H9 (cell line): ENCODE measurements at regions not wholly inside any gene's neighbourhood (a gene's known extent, or its start where the extent isn't known, plus 50 kb on each side); places are given as distances from the start of the nearest gene placed in this dataset.
A peak's percentile ranks its signal among the peaks of the same experiment; 100 is the strongest.

Experiments
- DNase-seq: peaks from one replicate; pipeline ENCODE4 v3.0.0-alpha.2; 2017
- H2AFZ ChIP-seq: one replicate; pipeline ENCODE4 v1.6.1; 2013; ENCODE audit warnings: mild to moderate bottlenecking, low read length, control low read depth, moderate library complexity
- H2AK5ac ChIP-seq: 2 replicates; pipeline ENCODE4 v1.6.1; 2013; ENCODE audit warnings: low read length, control low read depth, mixed read lengths; ENCODE audit not compliant: insufficient read length
- H2BK120ac ChIP-seq: one replicate; pipeline ENCODE4 v1.6.1; 2013; ENCODE audit warnings: low read depth, mild to moderate bottlenecking, low read length, control low read depth, inconsistent platforms; ENCODE audit not compliant: poor library complexity, severe bottlenecking
- H2BK12ac ChIP-seq: 2 replicates; pipeline ENCODE4 v1.6.1; 2013; ENCODE audit warnings: low read length, control low read depth, mixed read lengths, low read depth; ENCODE audit not compliant: insufficient read length
- H2BK15ac ChIP-seq: 2 replicates; pipeline ENCODE4 v1.6.1; 2013; ENCODE audit warnings: low read depth, low read length, control low read depth
- H2BK20ac ChIP-seq: one replicate; pipeline ENCODE4 v1.6.1; 2013; ENCODE audit warnings: low read depth, mild to moderate bottlenecking, low read length, control low read depth, inconsistent platforms; ENCODE audit not compliant: poor library complexity, severe bottlenecking
- H2BK5ac ChIP-seq: 2 replicates; pipeline ENCODE4 v1.6.1; 2013; ENCODE audit warnings: low read length, control low read depth, mixed read lengths; ENCODE audit not compliant: insufficient read length
- H3K14ac ChIP-seq: 2 replicates; pipeline ENCODE4 v1.6.1; 2013; ENCODE audit warnings: low read length, control low read depth; ENCODE audit not compliant: insufficient read depth
- H3K18ac ChIP-seq: 2 replicates; pipeline ENCODE4 v1.6.1; 2013; ENCODE audit warnings: low read depth, mild to moderate bottlenecking, mixed read lengths, low read length, control low read depth; ENCODE audit not compliant: insufficient read length
- H3K23ac ChIP-seq: 2 replicates; pipeline ENCODE4 v1.6.1; 2013; ENCODE audit warnings: low read length, control low read depth, mixed read lengths, low read depth; ENCODE audit not compliant: insufficient read length
- H3K23me2 ChIP-seq: 2 replicates; pipeline ENCODE4 v1.6.1; 2013; ENCODE audit warnings: low read depth, mild to moderate bottlenecking, mixed read lengths, low read length, control low read depth; ENCODE audit not compliant: insufficient read length, poor library complexity, severe bottlenecking
- H3K27ac ChIP-seq: 2 replicates; pipeline ENCODE4 v1.5.1; 2013; ENCODE audit warnings: low read length, control low read depth, mixed read lengths, low read depth; ENCODE audit not compliant: insufficient read length
- H3K27me3 ChIP-seq: 2 replicates; pipeline ENCODE4 v1.6.1; 2013; ENCODE audit warnings: low read length, control low read depth, inconsistent platforms; ENCODE audit not compliant: insufficient read depth
- H3K4ac ChIP-seq: 2 replicates; pipeline ENCODE4 v1.6.1; 2013; ENCODE audit warnings: low read depth, mild to moderate bottlenecking, control low read depth, inconsistent platforms, low read length, moderate library complexity
- H3K4me1 ChIP-seq: 2 replicates; pipeline ENCODE4 v1.6.1; 2013; ENCODE audit warnings: low read length, control low read depth, inconsistent platforms; ENCODE audit not compliant: insufficient read depth
- H3K4me2 ChIP-seq: 2 replicates; pipeline ENCODE4 v1.6.1; 2013; ENCODE audit warnings: low read length, control low read depth, mixed read lengths; ENCODE audit not compliant: insufficient read length, insufficient read depth
- H3K56ac ChIP-seq: 2 replicates; pipeline ENCODE4 v1.6.1; 2013; ENCODE audit warnings: low read depth, mild to moderate bottlenecking, mixed read lengths, low read length, control low read depth; ENCODE audit not compliant: insufficient read length
- H3K79me1 ChIP-seq: 2 replicates; pipeline ENCODE4 v1.6.1; 2013; ENCODE audit warnings: low read depth, mild to moderate bottlenecking, moderate library complexity, low read length, control low read depth, inconsistent platforms; ENCODE audit not compliant: insufficient read depth, poor library complexity, severe bottlenecking
- H3K79me2 ChIP-seq: 2 replicates; pipeline ENCODE4 v1.6.1; 2013; ENCODE audit warnings: low read length, control low read depth, inconsistent platforms; ENCODE audit not compliant: insufficient read depth
- H3K9ac ChIP-seq: 2 replicates; pipeline ENCODE4 v1.6.1; 2013; ENCODE audit warnings: low read length, control low read depth, mixed read lengths; ENCODE audit not compliant: insufficient read length; ENCODE audit errors: extremely low read depth
- H3K9me3 ChIP-seq: one replicate; pipeline ENCODE4 v1.6.1; 2013; ENCODE audit warnings: low read depth, low read length, inconsistent platforms; ENCODE audit not compliant: control insufficient read depth
- H3T11ph ChIP-seq: one replicate; pipeline ENCODE4 v1.6.1; 2013; ENCODE audit warnings: mild to moderate bottlenecking, low read length, control low read depth, inconsistent platforms
- H4K20me1 ChIP-seq: one replicate; pipeline ENCODE4 v1.6.1; 2013; ENCODE audit not compliant: control insufficient read depth, insufficient read length, insufficient read depth
- H4K5ac ChIP-seq: 2 replicates; pipeline ENCODE4 v1.6.1; 2013; ENCODE audit warnings: low read depth, mild to moderate bottlenecking, mixed read lengths, low read length, control low read depth; ENCODE audit not compliant: insufficient read length
- H4K8ac ChIP-seq: replicated peaks from 2 replicates; pipeline ENCODE4 v1.6.1; 2013; ENCODE audit warnings: low read length, control low read depth, mixed read lengths, low read depth; ENCODE audit not compliant: insufficient read length
- H4K91ac ChIP-seq: 2 replicates; pipeline ENCODE4 v1.6.1; 2013; ENCODE audit warnings: low read depth, mild to moderate bottlenecking, moderate library complexity, mixed read lengths, low read length, control low read depth; ENCODE audit not compliant: insufficient read length
- H3K27ac Mint-ChIP-seq, 3 experiments: 2 replicates in 2 of 3; 3 replicates in 1 of 3; pipeline ENCODE4 v1.8.0; 2020 to 2021; ENCODE audit warnings: mixed read lengths in 3 of 3, mild to moderate bottlenecking in 1 of 3, moderate library complexity in 1 of 3
- H3K27me3 Mint-ChIP-seq: 2 replicates; pipeline ENCODE4 v1.8.0; 2021; ENCODE audit warnings: low read depth, mild to moderate bottlenecking, moderate library complexity, mixed read lengths
- H3K36me3 Mint-ChIP-seq, 3 experiments: 2 replicates in 2 of 3; 3 replicates in 1 of 3; pipeline ENCODE4 v1.8.0; 2020 to 2021; ENCODE audit warnings: low read depth in 3 of 3, mixed read lengths in 3 of 3; ENCODE audit not compliant: insufficient read depth in 1 of 3
- H3K4me1 Mint-ChIP-seq, 2 experiments: 2 replicates each; pipeline ENCODE4 v1.8.0; 2020; ENCODE audit warnings: mixed read lengths in 2 of 2
- H3K4me3 Mint-ChIP-seq, 2 experiments: 2 replicates in 1 of 2; 3 replicates in 1 of 2; pipeline ENCODE4 v1.8.0; 2020 to 2021; ENCODE audit warnings: mild to moderate bottlenecking in 2 of 2, mixed read lengths in 2 of 2, moderate library complexity in 1 of 2
- H3K9me3 Mint-ChIP-seq, 2 experiments: 2 replicates in 1 of 2; 3 replicates in 1 of 2; pipeline ENCODE4 v1.8.0; 2020; ENCODE audit warnings: mild to moderate bottlenecking in 2 of 2, mixed read lengths in 2 of 2, moderate library complexity in 1 of 2
- CTCF ChIP-seq: fragments of 200-600 bp; sonication (generic); conservative IDR thresholded peaks from 3 replicates; pipeline ENCODE4 v1.8.0; 2021; ENCODE audit warnings: antibody characterized with exemption, mild to moderate bottlenecking
- WGBS: extraction: QIAGEN DNeasy Blood & Tissue Kit; methylation state at CpG from one replicate; pipeline ENCODE4 v1.1.7; 2013; ENCODE audit warnings: missing lambda C conversion rate, low lambda C conversion rate, mixed read lengths; ENCODE audit not compliant: insufficient read length; ENCODE audit errors: extremely low coverage; 5-methylcytosine and 5-hydroxymethylcytosine counted together

DNA sequence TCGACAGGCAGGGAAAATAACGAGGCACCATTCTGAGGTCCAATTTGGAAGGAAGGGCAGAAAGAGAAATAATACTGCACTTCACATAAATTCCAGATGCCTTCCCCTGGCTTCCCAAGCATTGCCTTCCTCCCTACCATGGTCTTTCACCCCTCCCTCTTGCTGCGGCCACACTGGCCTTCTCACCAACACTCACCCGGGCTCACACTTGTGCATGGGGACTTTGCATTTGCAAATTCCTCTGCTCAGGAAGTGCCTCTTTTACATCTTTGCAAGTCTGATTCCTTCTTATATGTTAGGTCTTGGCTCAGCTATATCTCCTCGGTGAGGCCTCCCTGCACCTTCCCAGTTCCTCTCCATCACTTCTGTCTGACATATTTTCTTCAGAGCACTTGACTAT is 199.4 kb downstream of the CHIC2 start:
- TF ChIP-seq CTCF = no peak
- Histone ChIP-seq H3K4ac (no peak overlapping the region), H3K9ac (no peak overlapping the region), H2AK5ac (no peak overlapping the region), H4K5ac (no peak overlapping the region), H3K18ac (no peak overlapping the region), H3K56ac (no peak overlapping the region), H2AFZ (no peak overlapping the region), H4K8ac (no peak overlapping the region), H4K20me1 (no peaks in the 10 kb centered on the region), H4K91ac (no peak overlapping the region), H2BK5ac (no peak overlapping the region), H3K9me3 (no peaks in the 10 kb centered on the region), H3T11ph (no peak overlapping the region), H3K4me2 (peak overlapping the region; percentile 13), H3K14ac (no peak overlapping the region), H3K23ac (no peak overlapping the region), H2BK20ac (no peak overlapping the region), H3K27me3 (no peaks in the 10 kb centered on the region), H3K4me1 (peaks cover 3% of the 10 kb centered on the region; the same call in 1 of the 2 replicates), H3K23me2 (no peaks in the 10 kb centered on the region), H3K79me1 (no peaks in the 10 kb centered on the region), H3K27ac (no peak overlapping the region), H3K79me2 (no peaks in the 10 kb centered on the region; the same call in 1 of the 2 replicates), H2BK12ac (no peak overlapping the region), H2BK120ac (no peak overlapping the region), H2BK15ac (no peak overlapping the region)
- no peaks in the 10 kb centered on the region for H3K9me3 Mint-ChIP-seq
- H3K4me3 Mint-ChIP-seq = no peak overlapping the region
- DNase-seq = no peak
- no peaks in the 10 kb centered on the region for H3K36me3 Mint-ChIP-seq
- no peaks in the 10 kb centered on the region for H3K27me3 Mint-ChIP-seq
- WGBS = no CpG with 5 or more reads among the region's 5 CpGs
- peaks cover 8 to 11% of the 10 kb centered on the region in 2 experiments for H3K4me1 Mint-ChIP-seq
- H3K27ac Mint-ChIP-seq = no peak overlapping the region; a peak in 1 of 7 replicates
